AG09319 (cell line): ENCODE measurements at regions not wholly inside any gene's neighbourhood (a gene's known extent, or its start where the extent isn't known, plus 50 kb on each side); places are given as distances from the start of the nearest gene placed in this dataset.

Source experiments
- DNase-seq: peaks from one replicate; pipeline ENCODE4 v3.0.0-alpha.2; 2010; ENCODE audit warnings: low read depth; ENCODE audit errors: extremely low read depth
- TF ChIP-seq, protein P1 (sequence below): IDR thresholded peaks from 2 replicates; pipeline ENCODE4 v1.5.1; 2011; ENCODE audit warnings: low read depth, mild to moderate bottlenecking, inconsistent platforms, low read length, moderate library complexity

DNA sequence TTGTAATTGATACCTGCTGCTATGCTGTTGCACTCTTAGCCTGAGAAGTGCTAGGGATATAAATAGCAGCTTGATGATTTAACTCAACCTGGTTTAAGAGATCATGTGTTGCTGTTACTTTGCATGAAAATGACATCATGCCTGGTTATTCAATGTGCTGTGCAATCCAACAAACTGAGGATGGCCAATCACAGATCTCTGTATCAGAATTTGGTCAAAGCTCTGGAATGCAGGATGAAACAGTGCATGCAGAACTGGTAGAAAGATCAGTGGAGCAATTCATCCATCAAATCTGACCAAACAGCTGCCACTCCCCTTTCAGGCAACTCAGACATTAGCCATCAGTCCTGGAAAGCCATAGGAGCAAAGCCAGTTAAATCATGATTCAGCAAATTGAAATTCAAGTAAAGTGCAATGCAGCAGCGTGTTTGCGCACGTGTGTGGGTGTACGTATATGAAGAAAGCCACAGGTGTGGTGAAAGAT lies 160.3 kb upstream of the RASGEF1B start:
- peak; percentile 73 for DNase-seq
- TF ChIP-seq, protein P1, sequence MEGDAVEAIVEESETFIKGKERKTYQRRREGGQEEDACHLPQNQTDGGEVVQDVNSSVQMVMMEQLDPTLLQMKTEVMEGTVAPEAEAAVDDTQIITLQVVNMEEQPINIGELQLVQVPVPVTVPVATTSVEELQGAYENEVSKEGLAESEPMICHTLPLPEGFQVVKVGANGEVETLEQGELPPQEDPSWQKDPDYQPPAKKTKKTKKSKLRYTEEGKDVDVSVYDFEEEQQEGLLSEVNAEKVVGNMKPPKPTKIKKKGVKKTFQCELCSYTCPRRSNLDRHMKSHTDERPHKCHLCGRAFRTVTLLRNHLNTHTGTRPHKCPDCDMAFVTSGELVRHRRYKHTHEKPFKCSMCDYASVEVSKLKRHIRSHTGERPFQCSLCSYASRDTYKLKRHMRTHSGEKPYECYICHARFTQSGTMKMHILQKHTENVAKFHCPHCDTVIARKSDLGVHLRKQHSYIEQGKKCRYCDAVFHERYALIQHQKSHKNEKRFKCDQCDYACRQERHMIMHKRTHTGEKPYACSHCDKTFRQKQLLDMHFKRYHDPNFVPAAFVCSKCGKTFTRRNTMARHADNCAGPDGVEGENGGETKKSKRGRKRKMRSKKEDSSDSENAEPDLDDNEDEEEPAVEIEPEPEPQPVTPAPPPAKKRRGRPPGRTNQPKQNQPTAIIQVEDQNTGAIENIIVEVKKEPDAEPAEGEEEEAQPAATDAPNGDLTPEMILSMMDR = no peak

DNA sequence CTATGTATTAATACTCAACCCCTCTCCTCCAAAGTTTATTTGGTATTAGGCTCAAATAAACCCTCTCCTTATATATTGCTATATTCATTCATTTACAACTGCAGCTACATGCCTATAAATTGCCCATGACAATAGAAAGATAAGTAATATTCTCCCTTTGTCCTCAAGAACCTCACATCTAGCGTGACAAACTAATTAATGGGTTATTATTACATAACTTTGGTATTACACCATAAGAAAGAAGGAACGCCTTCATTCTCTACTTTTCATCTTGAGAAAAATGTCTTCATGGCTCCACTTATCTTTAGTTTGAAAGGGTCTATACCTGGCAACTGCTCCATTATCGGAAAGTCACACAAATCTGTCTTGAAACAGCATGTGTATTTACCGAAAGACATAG lies 157.7 kb upstream of the RASGEF1B start:
- TF ChIP-seq, protein P1 = no peak
- no peak for DNase-seq

DNA sequence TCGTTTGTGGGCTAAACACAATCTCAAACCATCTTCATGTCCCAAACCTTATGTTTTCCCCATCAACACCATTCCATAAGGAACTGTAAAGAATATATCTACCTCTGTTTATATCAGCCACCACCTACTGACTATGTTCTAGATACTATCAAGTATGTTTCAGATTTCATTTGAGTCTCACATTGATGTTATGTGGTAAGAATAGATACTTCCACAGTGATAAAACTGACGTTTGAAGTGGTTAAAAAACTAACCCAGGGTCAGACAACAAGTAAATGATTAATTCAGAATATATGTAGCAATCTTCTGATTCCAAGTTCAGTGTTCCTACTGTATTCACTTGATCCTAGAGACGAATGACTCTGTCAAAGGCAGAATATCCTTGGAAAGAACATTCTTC lies 156.8 kb upstream of the RASGEF1B start:
- no peak for DNase-seq
- TF ChIP-seq, protein P1 = no peak

DNA sequence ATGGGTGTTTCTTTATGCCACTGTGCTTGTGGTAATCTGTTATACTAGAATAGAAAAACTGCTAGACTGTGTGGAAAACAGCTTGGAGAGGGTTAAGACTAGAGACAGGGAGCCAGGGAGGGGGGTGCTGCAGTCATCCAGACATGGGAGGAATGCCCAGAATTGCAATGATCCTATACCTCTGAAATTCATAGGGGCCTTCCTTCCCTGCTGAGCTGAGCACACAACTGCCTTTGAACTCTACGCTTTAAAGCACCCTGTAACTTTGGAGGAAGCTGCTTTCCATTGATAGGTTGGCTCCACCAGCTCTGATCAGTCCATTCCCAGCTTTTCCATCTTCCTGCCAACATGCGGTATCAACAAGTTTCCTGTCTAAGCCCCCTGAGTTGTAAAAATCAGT lies 155.9 kb upstream of the RASGEF1B start:
- TF ChIP-seq, protein P1 = no peak
- DNase-seq = no peak

DNA sequence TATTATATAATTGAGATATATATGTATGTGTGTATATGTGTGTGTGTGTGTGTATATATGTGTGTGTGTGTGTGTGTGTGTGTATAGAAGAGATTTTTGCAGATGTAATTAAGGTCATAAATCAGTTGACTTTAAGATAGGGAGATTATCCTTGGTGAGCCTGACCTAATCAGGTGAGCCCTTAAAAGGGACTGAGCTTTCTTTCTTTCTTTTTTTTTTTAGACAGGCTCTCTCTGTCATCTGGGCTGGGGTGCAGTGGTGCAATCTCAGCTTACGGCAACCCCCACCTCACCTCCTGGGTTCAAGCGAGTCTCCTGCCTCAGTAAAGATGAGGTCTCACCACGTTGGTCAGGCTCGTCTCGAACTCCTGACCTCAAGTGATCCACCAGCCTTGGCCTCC lies 155.1 kb upstream of the RASGEF1B start:
- no peak for DNase-seq
- TF ChIP-seq, protein P1 = no peak

DNA sequence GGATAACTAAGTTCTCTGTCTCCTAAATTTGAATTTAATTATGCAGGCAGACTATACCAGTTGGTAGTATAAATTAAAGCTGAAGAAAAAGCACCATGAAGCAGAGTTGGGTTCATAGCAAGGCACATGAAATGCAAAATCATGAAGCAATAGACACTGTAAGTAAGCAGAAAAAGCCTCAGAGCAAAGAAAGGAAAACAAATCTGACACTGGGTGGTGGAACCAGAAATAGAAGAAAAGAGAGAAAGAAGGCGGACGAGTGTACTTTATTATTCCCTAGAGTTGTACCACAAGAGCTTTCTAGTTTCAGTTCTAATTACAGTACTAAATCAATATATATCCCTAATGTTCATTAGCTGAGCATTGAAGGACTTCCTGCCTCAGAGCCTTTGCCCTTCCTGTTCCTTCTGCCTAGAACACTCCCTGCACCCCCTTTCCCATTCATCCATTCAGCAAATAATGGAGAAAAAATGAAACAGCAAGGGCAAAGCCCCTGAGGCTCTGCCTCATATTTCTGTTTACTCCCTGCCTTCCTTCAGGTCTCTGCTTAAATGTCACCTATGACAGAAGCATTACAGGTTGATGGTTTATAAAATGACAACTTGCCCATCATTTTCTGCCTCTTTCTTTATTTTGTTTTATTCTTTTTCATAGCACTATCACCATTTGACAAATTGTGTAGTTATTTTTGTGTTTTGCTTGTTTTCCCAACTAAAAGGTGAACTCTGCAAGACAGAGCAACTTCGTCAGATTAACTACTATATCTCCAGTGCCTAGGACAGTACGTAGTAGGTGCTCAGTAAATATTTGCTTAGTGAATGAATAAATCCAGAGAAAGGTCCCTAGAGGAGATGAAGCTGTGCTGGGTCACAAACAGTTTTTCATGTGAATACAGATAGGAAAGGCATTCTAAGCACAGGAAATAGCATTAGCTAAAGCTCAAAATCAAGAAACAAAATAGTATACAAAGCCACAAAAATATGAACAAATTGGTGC lies 154.0 kb upstream of the RASGEF1B start:
- DNase-seq = no peak

DNA sequence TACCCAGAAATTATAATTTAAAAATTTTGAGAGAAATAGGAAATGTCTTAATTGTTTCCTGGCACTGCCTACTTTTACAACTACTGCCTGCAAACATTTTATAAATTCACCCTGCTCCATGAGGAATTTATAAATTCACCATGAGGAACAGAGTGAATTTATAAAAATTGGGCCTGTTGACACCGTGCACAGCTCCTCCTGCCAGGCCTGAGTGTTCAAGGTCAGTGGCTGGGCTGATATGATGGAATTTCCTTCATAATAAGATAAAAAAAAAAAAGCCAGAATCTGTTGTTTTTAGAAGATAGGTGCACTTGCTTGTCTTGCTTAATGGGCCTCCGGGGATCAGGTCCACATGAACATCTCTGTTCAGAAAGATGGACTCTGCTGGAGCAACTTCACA lies 151.7 kb upstream of the RASGEF1B start:
- DNase-seq = no peak
- TF ChIP-seq, protein P1 = no peak

More for the DNA sequence above, 154.0 kb upstream of the RASGEF1B start:
- TF ChIP-seq, protein P1 = no peak
